ENCODE measurements at regions not wholly inside any gene's neighbourhood (a gene's known extent, or its start where the extent isn't known, plus 50 kb on each side); places are given as distances from the start of the nearest gene placed in this dataset.

- DNase-seq (ENCODE audit: low read depth) = no peak
Observed at GRCh38 chr5:74352256-74352655, 288.3 kb downstream of the ENC1 start.

GRCh38 chr5:74342948-74343682 lies 297.4 kb downstream of the ENC1 start:
- peak; percentile 77 for DNase-seq (ENCODE audit: low read depth)

- DNase-seq (ENCODE audit: low read depth) = no peak
Observed at GRCh38 chr5:74342182-74342581, 298.3 kb downstream of the ENC1 start.

- peak; percentile 90 for DNase-seq (ENCODE audit: low read depth)
Observed at GRCh38 chr5:74341221-74341620, 299.3 kb downstream of the ENC1 start.

DNA sequence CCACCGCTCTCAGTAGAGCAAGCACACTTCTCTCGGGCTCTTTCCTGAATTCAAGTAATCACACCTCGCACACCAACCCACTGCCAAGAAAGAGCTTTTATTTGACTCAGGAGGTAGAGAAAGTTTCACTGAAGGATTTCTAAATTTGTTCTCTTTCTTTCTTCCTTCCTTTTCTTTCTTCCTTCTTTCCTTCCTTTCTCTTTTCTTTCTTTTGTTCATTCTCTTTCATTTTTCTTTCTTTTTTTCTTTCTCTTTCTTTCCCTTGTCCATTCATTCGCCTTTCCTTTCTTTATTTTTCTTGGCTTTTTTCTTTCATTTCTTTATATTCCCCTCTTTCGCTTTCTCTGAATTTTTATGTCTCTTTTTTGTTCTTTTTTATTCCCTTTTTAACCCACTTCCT lies 300.1 kb downstream of the ENC1 start:
- DNase-seq (ENCODE audit: low read depth) = no peak

DNA sequence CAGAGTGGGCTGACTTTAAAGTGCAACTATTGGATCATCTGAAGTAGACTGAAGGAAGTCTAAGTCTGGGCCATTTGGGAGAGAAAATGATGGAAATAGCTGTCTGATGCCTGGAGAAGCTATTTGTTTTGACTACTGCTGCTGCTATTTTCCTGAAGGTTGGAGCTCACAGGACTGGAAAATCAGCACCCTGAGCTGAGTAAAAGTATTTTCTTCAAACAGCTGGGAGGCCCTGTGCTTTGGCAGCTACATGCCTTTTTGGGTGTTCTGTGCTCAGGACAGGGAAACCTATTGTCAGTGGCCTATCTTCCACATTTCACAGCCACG lies 302.6 kb downstream of the ENC1 start:
- no peak for DNase-seq (ENCODE audit: low read depth)

DNA sequence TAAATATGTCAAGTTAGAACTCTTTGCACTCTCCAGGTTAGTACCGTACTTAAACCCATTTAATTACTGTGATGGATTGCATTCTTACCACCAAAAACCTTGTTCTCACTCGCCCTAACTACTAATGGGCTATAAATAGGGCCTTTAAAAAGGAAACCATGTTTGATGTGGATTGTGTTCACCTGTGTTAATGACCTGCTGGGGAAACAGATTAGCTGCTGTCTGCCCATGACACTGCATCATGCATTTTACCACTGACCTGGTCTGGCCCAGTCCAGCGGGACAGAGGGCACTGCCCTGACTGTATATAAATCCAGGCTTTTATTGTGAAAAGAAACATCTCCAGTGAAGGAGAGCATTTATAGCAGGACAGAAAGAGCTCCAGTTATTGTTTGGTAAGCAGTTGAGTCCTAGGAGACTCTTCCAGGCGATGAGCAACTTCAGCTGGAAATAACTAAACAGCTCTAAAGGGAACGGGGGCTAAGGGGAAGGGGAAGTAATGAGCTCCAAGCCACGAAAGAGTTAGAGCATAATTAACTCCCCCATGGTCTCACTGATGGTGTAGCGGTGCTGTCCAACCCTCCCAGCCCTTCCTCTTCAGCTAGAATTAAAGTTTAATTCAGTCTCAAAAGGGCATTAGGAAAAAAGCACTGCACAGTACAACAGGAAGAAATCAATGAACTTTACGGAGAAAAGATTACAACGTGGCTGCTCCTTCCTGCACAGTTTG lies 303.1 kb downstream of the ENC1 start:
- DNase-seq (ENCODE audit: low read depth) = no peak

GRCh38 chr5:74336297-74336696 lies 304.2 kb downstream of the ENC1 start:
- no peak for DNase-seq (ENCODE audit: low read depth)

DNA sequence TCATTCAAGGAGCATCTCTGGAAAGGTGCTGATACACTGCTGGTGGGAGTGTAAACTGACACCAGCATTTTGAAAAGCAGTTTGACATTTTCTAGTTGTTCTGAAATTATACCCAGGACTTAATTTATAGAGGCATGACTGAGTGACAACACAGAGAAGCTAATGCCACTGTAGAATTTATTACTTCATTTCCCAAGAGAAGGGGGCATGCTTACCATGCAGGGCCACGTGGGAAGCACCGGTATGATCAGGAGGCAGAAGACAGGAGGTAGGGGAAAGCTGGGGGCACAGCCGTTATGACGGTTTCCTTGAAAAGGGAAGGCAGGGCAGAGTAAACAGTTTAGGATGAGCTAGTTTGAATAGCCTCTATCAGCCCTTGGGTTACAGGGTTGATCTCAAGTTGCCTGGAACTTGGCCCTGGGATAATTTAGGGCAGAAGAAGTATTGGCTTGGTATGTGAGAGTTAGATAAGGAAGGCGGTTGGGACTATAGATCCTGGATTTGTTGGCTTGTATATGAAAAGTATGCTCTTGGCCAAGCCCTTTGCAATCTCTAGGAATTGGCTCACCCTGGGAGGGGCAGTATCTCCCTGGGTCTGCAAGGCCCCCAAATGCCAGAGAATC lies 305.7 kb downstream of the ENC1 start:
- no peak for DNase-seq (ENCODE audit: low read depth)

DNA sequence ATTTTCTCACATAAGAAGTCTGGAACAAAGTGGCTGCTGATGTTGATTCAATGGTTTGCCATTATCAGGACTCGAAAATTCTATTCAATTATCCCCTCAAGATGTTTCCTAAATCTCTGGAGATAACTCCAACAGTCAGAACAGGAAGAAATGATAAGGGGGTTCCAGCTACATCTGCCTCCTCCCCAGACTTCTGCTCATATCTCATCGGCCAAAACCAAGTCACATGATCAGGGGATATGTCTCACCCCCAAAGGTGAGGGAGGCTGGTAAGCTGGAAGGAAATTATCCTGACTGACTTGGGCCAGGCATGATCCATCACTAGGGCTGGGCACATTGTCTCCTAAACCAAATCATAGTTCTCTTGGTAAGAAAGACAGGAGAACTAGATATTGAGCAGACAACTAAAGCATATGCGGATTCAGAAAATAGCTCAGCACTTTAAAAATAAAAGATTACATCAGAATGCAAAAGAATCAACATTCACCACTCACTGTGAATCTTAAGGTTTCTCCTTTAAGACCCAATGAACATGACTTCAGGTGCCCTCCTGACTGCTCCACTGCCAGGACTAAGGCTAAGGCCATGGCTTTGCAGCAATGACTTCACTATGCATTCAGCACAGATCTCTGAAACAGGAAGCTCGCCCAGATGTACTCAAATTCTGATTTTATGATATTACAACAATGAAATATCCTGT lies 306.3 kb downstream of the ENC1 start:
- DNase-seq (ENCODE audit: low read depth) = no peak

DNA sequence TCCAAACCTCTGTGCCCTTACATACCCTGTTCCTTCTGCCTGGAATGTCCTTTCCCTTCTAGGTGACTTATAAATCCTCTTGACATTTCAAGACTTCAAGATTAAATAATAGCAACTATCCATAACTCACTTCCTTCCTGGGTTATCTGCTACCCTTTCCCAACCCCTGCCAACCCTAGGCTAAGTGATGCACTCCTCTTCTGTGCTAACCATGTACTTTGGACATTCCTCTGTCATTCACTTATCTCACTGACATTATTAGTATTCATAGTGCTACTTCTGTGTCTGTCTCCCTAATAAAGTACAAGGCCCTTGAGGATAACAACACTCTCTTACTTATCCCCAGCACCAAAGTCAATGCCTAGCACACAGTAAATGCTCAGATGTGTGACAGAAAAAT lies 307.1 kb downstream of the ENC1 start:
- DNase-seq (ENCODE audit: low read depth) = no peak

DNA sequence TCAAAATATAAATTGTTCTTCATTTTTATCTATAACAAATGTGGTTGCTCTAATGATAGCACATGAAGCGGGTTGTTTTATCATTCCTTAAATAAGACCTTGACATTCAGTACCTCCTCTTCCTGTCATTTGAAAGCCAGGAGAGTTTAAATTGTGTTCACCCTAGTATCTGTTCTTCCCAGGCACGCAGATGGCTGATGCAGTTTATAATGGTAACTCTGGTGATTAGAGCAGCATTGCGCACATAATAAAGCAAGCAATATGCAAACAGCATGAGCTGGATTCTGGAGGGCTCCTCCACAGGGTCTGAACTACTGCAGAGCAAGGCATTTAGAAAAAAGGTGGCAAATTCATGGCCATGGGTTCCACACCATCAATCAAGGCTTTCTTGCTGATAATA lies 307.8 kb downstream of the ENC1 start:
- no peak for DNase-seq (ENCODE audit: low read depth)

DNA sequence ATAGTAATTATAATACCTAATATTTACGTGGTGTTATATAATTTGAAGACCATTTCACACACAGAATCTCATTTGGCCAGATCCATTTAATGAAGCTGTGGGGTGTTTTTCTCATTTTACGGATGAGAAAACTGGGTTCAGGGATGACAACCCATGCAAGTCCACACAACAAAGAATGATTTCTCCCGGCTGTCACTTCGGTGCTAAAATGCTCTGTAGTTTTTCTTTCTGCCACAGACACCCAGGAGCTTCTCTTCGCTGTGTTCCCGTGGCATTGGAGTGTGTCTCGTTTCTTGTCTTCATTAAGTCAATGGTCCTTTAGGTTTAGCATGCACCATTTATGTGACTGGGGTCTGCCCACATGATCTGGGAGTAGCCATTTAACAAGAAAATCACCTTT lies 308.5 kb downstream of the ENC1 start:
- DNase-seq (ENCODE audit: low read depth) = no peak

DNA sequence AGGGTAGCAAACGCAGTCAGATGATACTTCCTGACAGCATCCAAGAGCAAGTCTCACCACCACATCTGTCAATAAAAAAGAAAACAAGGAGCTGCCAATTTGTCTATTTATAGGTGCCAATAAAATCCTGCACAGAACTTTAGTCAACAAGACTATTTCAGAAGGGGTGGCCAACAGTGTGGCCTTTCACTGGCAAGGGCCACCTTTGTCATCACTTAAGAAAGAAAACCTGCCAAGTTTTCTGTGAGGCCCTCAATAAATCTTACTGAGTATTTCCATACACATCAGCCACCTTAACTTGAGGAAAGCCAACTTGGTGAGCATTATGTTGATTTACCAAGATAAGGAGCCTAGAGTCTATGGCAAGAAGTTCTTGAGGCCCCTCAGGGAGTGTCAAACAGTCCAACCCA lies 312.3 kb downstream of the ENC1 start:
- DNase-seq (ENCODE audit: low read depth) = peak; percentile 71

GRCh38 chr5:74327339-74327685 lies 313.2 kb downstream of the ENC1 start:
- no peak for DNase-seq (ENCODE audit: low read depth)

DNA sequence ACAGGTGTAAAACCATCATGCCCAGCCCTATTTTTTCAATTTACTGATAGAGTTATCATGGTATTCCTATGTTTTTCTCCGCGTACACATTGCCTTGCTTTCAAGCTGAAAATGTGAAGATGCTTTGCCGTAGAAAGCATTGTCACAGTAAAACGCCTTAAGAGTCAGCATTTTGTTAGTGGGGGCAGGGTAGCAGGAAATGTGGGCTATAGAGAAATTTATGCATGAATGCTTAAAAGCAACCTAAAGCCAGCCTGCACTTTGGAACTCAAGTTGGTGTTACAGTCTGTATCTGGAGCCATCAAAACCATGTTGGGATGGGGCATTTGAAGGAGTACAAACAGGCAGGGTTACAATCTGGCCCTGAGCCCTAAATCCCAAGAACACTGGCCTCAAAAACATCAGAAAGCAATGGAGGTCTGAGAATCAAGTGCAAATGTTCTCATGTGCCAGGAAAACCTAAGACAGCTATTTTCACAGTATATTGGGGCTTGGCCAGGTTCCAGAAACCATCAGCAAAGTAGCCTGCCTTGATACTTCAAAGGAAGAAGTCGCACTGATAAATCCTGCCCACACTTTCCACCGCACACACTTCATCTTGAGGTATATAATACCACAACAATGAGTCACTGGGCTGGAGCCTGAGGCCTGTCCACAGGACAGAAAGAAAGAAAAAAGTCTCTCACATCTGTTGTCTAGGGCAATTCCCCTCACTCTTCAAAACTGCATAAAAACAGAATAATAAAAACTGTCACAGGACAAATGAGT lies 313.8 kb downstream of the ENC1 start:
- peak; percentile 99 for DNase-seq (ENCODE audit: low read depth)

DNA sequence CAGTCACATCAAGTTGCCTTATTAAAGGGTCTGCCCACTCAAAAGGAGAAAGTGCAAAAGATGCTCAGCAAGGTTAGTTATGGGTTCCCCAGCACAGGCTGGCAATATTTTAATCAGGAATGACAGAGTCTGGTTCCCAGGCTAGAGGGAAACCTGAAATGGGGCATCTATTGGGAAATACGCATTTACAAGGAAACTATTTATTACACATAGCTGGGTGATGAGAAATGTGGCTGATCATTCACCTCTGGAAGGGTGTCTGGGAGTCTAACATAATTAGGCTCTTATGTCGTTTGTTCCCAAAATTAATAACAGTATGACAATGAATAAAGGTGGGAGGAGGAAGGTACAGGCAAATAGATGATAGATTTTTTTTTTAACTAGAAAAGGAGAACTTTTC lies 314.7 kb downstream of the ENC1 start:
- peak; percentile 45 for DNase-seq (ENCODE audit: low read depth)

GRCh38 chr5:74324556-74324955 lies 316.0 kb downstream of the ENC1 start:
- DNase-seq (ENCODE audit: low read depth) = no peak

DNA sequence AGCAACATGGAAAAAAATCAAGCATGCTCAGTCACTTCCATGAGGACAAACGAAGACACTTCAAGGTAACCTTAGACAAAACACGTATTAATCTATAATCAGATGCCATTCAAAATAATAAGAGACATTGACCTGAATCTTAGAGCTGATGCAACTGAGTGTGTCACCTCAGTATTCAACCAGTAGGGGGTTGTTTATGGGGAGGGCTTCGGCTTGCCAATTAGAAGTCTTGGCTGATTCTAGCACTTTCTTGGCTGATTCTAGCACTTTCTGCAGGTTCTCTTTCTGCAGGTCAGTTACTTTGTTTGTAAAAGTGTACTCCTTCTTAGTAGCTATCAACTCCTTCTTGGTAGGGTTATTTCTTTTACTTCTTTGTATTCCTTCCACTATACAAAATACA lies 317.6 kb downstream of the ENC1 start:
- no peak for DNase-seq (ENCODE audit: low read depth)

- no peak for DNase-seq (ENCODE audit: low read depth)
Observed at GRCh38 chr5:74322191-74322590, 318.3 kb downstream of the ENC1 start.

GRCh38 chr5:74321326-74321725 lies 319.2 kb downstream of the ENC1 start:
- DNase-seq (ENCODE audit: low read depth) = no peak

- peak; percentile 17 for DNase-seq (ENCODE audit: low read depth)
Observed at GRCh38 chr5:74320526-74320925, 320.0 kb downstream of the ENC1 start.
